AG09319 (cell line): ENCODE measurements at regions not wholly inside any gene's neighbourhood (a gene's known extent, or its start where the extent isn't known, plus 50 kb on each side); places are given as distances from the start of the nearest gene placed in this dataset.
"Not testable (repeated sequence)": the region's sequence is repeated elsewhere in the genome, so short reads cannot be mapped to it uniquely, and the experiment has no call there.

Source experiments
- DNase-seq: peaks from one replicate; pipeline ENCODE4 v3.0.0-alpha.2; 2010; ENCODE audit warnings: low read depth; ENCODE audit errors: extremely low read depth
- TF ChIP-seq, protein P1 (sequence below): IDR thresholded peaks from 2 replicates; pipeline ENCODE4 v1.5.1; 2011; ENCODE audit warnings: low read depth, mild to moderate bottlenecking, inconsistent platforms, low read length, moderate library complexity

- TF ChIP-seq, protein P1, sequence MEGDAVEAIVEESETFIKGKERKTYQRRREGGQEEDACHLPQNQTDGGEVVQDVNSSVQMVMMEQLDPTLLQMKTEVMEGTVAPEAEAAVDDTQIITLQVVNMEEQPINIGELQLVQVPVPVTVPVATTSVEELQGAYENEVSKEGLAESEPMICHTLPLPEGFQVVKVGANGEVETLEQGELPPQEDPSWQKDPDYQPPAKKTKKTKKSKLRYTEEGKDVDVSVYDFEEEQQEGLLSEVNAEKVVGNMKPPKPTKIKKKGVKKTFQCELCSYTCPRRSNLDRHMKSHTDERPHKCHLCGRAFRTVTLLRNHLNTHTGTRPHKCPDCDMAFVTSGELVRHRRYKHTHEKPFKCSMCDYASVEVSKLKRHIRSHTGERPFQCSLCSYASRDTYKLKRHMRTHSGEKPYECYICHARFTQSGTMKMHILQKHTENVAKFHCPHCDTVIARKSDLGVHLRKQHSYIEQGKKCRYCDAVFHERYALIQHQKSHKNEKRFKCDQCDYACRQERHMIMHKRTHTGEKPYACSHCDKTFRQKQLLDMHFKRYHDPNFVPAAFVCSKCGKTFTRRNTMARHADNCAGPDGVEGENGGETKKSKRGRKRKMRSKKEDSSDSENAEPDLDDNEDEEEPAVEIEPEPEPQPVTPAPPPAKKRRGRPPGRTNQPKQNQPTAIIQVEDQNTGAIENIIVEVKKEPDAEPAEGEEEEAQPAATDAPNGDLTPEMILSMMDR = no peak
- DNase-seq = no peak
These were observed 71.9 kb downstream of the DYNAP start for GRCh38 chr18:54662986-54663385.

DNA sequence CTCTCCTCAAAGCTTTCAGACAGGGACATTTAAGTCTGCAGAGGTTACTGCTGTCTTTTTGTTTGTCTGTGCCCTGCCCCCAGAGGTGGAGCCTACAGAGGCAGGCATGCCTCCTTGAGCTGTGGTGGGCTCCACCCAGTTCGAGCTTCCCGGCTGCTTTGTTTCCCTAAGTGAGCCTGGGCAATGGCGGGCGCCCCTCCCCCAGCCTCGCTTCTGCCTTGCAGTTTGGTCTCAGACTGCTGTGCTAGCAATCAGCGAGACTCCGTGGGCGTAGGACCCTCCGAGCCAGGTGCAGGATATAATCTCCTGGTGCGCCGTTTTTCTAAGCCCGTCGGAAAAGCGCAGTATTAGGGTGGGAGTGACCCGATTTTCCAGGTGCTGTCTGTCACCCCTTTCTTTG is 78.7 kb downstream of the DYNAP start:
- not testable (repeated sequence) for DNase-seq

- TF ChIP-seq, protein P1 = peak; percentile 44
- no peak for DNase-seq
These were observed 80.3 kb downstream of the DYNAP start for GRCh38 chr18:54671291-54671881.

GRCh38 chr18:54672109-54672508 is 81.1 kb downstream of the DYNAP start:
- no peak for DNase-seq
- TF ChIP-seq, protein P1 = no peak

GRCh38 chr18:54672846-54673475 is 81.9 kb downstream of the DYNAP start:
- DNase-seq = no peak
- TF ChIP-seq, protein P1 = no peak

DNA sequence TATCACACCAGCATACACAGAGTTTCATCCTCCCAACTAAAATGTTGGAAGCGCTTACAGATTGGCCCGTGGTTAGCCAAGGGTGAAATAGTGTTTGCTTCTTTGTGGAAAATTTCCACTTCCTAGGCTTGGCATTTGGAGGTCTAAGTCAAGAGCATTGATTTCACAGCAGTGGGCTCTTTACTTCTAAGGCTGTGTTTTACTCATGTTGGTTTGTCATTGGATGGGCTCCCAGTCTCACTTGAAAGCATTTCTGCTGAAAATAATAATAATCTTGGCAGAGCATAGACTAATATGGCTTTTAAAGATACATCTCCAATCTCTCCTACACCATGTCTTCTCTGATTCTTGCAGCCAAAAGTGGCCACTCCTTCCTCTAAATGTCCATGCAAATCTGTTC is 82.9 kb downstream of the DYNAP start:
- no peak for DNase-seq
- TF ChIP-seq, protein P1 = no peak

DNA sequence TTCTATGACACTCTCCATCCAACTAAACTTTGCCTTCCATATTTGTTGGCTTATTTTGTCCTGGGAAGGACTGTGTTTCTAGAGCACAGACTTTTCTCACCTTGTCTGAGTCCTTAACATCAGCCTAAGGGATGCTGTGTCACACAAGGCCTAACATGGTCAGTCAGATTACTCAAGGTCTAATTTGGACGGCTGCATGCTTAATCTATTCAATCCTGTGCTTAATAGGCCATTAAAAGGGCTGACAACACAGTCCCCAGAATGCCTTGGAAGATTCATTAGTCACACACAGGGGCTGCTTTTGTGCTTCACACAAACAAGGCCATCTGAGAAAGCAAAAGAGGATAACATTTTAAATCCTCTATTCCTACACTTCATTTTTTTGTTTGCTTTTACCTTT is 84.0 kb downstream of the DYNAP start:
- TF ChIP-seq, protein P1 = no peak
- no peak for DNase-seq
